ENCODE measurements at regions not wholly inside any gene's neighbourhood (a gene's known extent, or its start where the extent isn't known, plus 50 kb on each side); places are given as distances from the start of the nearest gene placed in this dataset.

DNA sequence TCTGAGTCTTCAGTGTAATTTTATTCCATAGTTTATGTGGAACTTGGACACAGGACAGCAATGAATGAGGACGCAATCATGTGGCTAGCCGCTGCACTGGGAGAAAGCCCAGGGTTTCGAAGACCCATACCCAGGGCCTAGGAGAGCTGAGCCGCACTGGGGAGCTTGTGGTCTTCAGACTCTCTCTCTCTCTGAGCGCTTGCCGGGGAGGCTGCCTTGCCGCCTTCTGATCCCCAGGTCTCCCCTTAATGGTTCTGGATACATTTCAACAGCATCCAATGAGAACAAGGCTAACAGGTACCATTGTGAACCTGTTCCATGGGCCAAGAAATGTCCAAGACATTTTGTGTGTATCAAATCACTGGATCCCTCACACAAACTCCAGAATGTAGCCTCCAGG, 383.4 kb downstream of the ICE1 start:
- no peak for DNase-seq (ENCODE audit: low spot score in 2 of 2)
- Histone ChIP-seq H3K4me1 (no peaks in the 10 kb centered on the region), H3K27ac (no peak overlapping the region), H3K27me3 (no peaks in the 10 kb centered on the region), H3K4me3 (no peak overlapping the region), H3K36me3 (no peaks in the 10 kb centered on the region), H3K9me3 (no peaks in the 10 kb centered on the region)
- TF ChIP-seq EP300 (IDR thresholded peaks at IDR 0.05) = no peak
- TF ChIP-seq, protein P1, sequence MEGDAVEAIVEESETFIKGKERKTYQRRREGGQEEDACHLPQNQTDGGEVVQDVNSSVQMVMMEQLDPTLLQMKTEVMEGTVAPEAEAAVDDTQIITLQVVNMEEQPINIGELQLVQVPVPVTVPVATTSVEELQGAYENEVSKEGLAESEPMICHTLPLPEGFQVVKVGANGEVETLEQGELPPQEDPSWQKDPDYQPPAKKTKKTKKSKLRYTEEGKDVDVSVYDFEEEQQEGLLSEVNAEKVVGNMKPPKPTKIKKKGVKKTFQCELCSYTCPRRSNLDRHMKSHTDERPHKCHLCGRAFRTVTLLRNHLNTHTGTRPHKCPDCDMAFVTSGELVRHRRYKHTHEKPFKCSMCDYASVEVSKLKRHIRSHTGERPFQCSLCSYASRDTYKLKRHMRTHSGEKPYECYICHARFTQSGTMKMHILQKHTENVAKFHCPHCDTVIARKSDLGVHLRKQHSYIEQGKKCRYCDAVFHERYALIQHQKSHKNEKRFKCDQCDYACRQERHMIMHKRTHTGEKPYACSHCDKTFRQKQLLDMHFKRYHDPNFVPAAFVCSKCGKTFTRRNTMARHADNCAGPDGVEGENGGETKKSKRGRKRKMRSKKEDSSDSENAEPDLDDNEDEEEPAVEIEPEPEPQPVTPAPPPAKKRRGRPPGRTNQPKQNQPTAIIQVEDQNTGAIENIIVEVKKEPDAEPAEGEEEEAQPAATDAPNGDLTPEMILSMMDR (IDR thresholded peaks at IDR 0.05) = no peak
- no peak for TF ChIP-seq POLR2A (IDR thresholded peaks at IDR 0.05)
- 92 to 98% methylated on average over 7 of the region's 7 CpGs for WGBS, 2 donors

DNA sequence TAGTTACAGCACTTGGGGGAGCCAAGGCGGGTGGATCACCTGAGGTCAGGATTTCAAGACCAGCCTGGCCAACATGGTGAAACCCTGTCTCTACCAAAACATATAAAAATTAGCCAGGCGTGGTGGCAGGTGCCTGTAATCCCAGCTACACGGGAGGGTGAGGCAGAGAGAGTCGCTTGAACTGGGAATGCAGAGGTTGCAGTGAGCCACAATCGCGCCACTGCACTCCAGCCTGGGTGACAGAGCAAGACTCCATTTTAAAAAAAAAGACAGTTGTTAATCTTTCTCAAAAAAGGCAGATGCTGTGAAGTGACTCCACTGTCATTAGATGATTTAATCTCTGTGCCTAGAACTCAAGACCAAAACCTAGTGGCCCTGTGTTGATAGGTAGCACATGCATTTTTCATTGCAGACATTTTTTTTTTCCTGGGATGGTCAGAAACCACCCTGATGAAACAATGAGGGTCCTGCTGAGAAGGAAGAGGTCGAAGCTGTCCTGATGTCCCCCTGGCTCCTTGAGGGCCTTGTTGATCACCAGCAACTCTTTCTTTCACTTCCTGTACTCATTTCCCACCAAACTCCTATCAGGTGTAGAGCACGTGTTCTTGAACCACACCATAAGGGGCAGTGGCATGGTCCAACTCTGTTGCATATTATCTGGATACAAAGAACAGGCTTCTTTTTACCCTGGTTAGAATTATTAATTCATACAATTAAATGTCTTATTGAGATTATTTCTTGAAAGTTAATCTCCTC, 382.2 kb downstream of the ICE1 start:
- WGBS, 2 donors = 89 to 93% methylated on average over 8 of the region's 8 CpGs
- TF ChIP-seq, protein P1 (IDR thresholded peaks at IDR 0.05) = no peak
- TF ChIP-seq EP300 (IDR thresholded peaks at IDR 0.05) (no peak), POLR2A (IDR thresholded peaks at IDR 0.05) (no peak)
- Histone ChIP-seq H3K4me3 (no peak overlapping the region), H3K4me1 (no peaks in the 10 kb centered on the region), H3K9me3 (no peaks in the 10 kb centered on the region), H3K27me3 (no peaks in the 10 kb centered on the region), H3K27ac (no peak overlapping the region), H3K36me3 (no peaks in the 10 kb centered on the region)
- DNase-seq (ENCODE audit: low spot score in 2 of 2) = no peak

- Histone ChIP-seq H3K4me1 (no peaks in the 10 kb centered on the region), H3K27ac (no peak overlapping the region), H3K27me3 (no peaks in the 10 kb centered on the region), H3K4me3 (no peak overlapping the region), H3K36me3 (no peaks in the 10 kb centered on the region), H3K9me3 (no peaks in the 10 kb centered on the region)
- WGBS, 2 donors = 76 to 86% methylated on average over 11 of the region's 11 CpGs
- TF ChIP-seq EP300 (IDR thresholded peaks at IDR 0.05) (no peak), POLR2A (IDR thresholded peaks at IDR 0.05) (no peak)
- TF ChIP-seq, protein P1 (IDR thresholded peaks at IDR 0.05) = no peak
- DNase-seq (ENCODE audit: low spot score in 2 of 2) = no peak
These were observed 378.6 kb downstream of the ICE1 start for GRCh38 chr5:5800801-5801761.

- Histone ChIP-seq H3K27me3 (no peaks in the 10 kb centered on the region), H3K27ac (no peak overlapping the region), H3K36me3 (no peaks in the 10 kb centered on the region), H3K4me1 (no peaks in the 10 kb centered on the region), H3K9me3 (no peaks in the 10 kb centered on the region), H3K4me3 (no peak overlapping the region)
- TF ChIP-seq, protein P1 (IDR thresholded peaks at IDR 0.05) = no peak
- TF ChIP-seq EP300 (IDR thresholded peaks at IDR 0.05) = no peak
- no peak for TF ChIP-seq POLR2A (IDR thresholded peaks at IDR 0.05)
- no peak for DNase-seq (ENCODE audit: low spot score in 2 of 2)
- 63 to 79% methylated on average over 3 of the region's 3 CpGs for WGBS, 2 donors
These were observed 377.3 kb downstream of the ICE1 start for GRCh38 chr5:5799826-5800225.

DNA sequence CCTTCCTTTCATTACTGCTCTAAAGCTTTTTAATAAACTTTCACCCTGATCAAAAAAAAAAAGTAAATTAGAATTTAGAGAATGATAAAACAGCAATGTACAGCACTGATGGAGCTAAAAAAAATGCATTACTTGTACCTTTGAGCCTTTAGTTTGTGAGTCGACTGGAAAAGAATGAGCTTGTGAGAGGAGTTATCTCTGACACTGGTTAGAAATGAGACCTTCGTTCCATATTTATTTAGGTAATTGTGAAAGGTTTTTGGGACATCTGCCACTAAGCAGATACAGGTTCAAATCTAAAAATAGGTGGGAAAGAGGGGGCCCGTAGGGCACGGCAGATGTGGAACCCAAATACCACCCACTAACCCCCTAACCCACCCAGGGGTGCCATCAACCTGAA, 376.8 kb downstream of the ICE1 start:
- no peaks in the 10 kb centered on the region for H3K27me3 ChIP-seq
- WGBS, 2 donors = 71 to 75% methylated on average over 4 of the region's 4 CpGs
- no peak overlapping the region for H3K4me3 ChIP-seq
- no peak overlapping the region for H3K27ac ChIP-seq
- TF ChIP-seq, protein P1 (IDR thresholded peaks at IDR 0.05) = no peak
- TF ChIP-seq POLR2A (IDR thresholded peaks at IDR 0.05) (no peak), EP300 (IDR thresholded peaks at IDR 0.05) (no peak)
- no peaks in the 10 kb centered on the region for H3K9me3 ChIP-seq
- no peak for DNase-seq (ENCODE audit: low spot score in 2 of 2)
- no peaks in the 10 kb centered on the region for H3K36me3 ChIP-seq
- no peaks in the 10 kb centered on the region for H3K4me1 ChIP-seq
